ENCODE measurements at regions not wholly inside any gene's neighbourhood (a gene's known extent, or its start where the extent isn't known, plus 50 kb on each side); places are given as distances from the start of the nearest gene placed in this dataset.

GRCh38 chr5:122228728-122229392 lies 83.2 kb upstream of the SNCAIP start:
- H3K36me3 ChIP-seq = no peaks in the 10 kb centered on the region
- H3K9me3 ChIP-seq = peaks cover 0 to 4% (median 0%) of the 10 kb centered on the region in 3 donors
- no peaks in the 10 kb centered on the region for H3K4me1 ChIP-seq
- TF ChIP-seq CTCF (IDR thresholded peaks at IDR 0.05) = no peak
- intact Hi-C loops (cut with DNase I; ENCODE audit: low total_unique reads) = no loop called here
- no peak overlapping the region for H3K4me3 ChIP-seq
- no peaks in the 10 kb centered on the region for H3K27me3 ChIP-seq
- no peak overlapping the region for H3K27ac ChIP-seq
- DNase-seq = no peak

GRCh38 chr5:122229551-122229950 lies 82.5 kb upstream of the SNCAIP start:
- Histone ChIP-seq H3K4me1 (no peaks in the 10 kb centered on the region), H3K36me3 (no peaks in the 10 kb centered on the region), H3K9me3 (no peaks in the 10 kb centered on the region), H3K27ac (no peak overlapping the region), H3K27me3 (no peaks in the 10 kb centered on the region), H3K4me3 (no peak overlapping the region)
- no peak for TF ChIP-seq CTCF (IDR thresholded peaks at IDR 0.05)
- DNase-seq = no peak
- intact Hi-C loops (cut with DNase I; ENCODE audit: low total_unique reads) = no loop called here

- no peaks in the 10 kb centered on the region for H3K36me3 ChIP-seq
- no peak overlapping the region for H3K27ac ChIP-seq
- no peaks in the 10 kb centered on the region for H3K27me3 ChIP-seq
- H3K4me1 ChIP-seq = no peaks in the 10 kb centered on the region
- no peak overlapping the region for H3K4me3 ChIP-seq
- TF ChIP-seq CTCF (IDR thresholded peaks at IDR 0.05) = no peak
- H3K9me3 ChIP-seq = no peaks in the 10 kb centered on the region
- DNase-seq = no peak
- intact Hi-C loops (cut with DNase I; ENCODE audit: low total_unique reads) = no loop called here
Measured at GRCh38 chr5:122236270-122237040, 75.6 kb upstream of the SNCAIP start.

- Histone ChIP-seq H3K9me3 (no peaks in the 10 kb centered on the region), H3K27me3 (no peaks in the 10 kb centered on the region), H3K4me1 (no peaks in the 10 kb centered on the region), H3K27ac (no peak overlapping the region), H3K36me3 (no peaks in the 10 kb centered on the region), H3K4me3 (no peak overlapping the region)
- no peak for TF ChIP-seq CTCF (IDR thresholded peaks at IDR 0.05)
- no peak for DNase-seq
- intact Hi-C loops (cut with DNase I; ENCODE audit: low total_unique reads) = no loop called here
Measured at GRCh38 chr5:122237906-122238305, 74.1 kb upstream of the SNCAIP start.

- intact Hi-C loops (cut with DNase I; ENCODE audit: low total_unique reads) = no loop called here
- DNase-seq = no peak
- TF ChIP-seq CTCF (IDR thresholded peaks at IDR 0.05) = no peak
Measured at GRCh38 chr5:122252319-122252718, 59.7 kb upstream of the SNCAIP start.

More at GRCh38 chr5:122252319-122252718, 59.7 kb upstream of the SNCAIP start:
- H3K36me3 ChIP-seq = no peaks in the 10 kb centered on the region
- no peak overlapping the region for H3K4me3 ChIP-seq
- peaks cover 0 to 18% (median 14%) of the 10 kb centered on the region in 3 donors for H3K9me3 ChIP-seq
- H3K27ac ChIP-seq = no peak overlapping the region
- H3K27me3 ChIP-seq = no peaks in the 10 kb centered on the region
- no peaks in the 10 kb centered on the region for H3K4me1 ChIP-seq
